ENCODE measurements at regions not wholly inside any gene's neighbourhood (a gene's known extent, or its start where the extent isn't known, plus 50 kb on each side); places are given as distances from the start of the nearest gene placed in this dataset.

GRCh38 chr9:20291201-20291600, 331.1 kb downstream of the MLLT3 start:
- Histone ChIP-seq H3K27me3 (ENCODE audit: low read depth) (no peaks in the 10 kb centered on the region), H3K9me3 (no peaks in the 10 kb centered on the region), H3K4me3 (no peak overlapping the region), H3K36me3 (replicated peaks) (no peaks in the 10 kb centered on the region), H3K4me1 (no peaks in the 10 kb centered on the region)
- in situ Hi-C loops (cut with MboI; ENCODE audit: low sequenced_read_pairs) = no loop called here
- DNase-seq (ENCODE audit: low spot score in 2 of 2) = no peak

- DNase-seq (ENCODE audit: low spot score in 2 of 2) = no peak
- Histone ChIP-seq H3K4me1 (no peaks in the 10 kb centered on the region), H3K36me3 (replicated peaks) (no peaks in the 10 kb centered on the region), H3K4me3 (no peak overlapping the region), H3K9me3 (no peaks in the 10 kb centered on the region), H3K27me3 (ENCODE audit: low read depth) (no peaks in the 10 kb centered on the region)
- in situ Hi-C loops (cut with MboI; ENCODE audit: low sequenced_read_pairs) = no loop called here
These were observed 332.0 kb downstream of the MLLT3 start for GRCh38 chr9:20290257-20290656.

GRCh38 chr9:20289423-20290010, 332.8 kb downstream of the MLLT3 start:
- H3K4me1 ChIP-seq = no peaks in the 10 kb centered on the region
- no peak overlapping the region for H3K4me3 ChIP-seq
- no peaks in the 10 kb centered on the region for H3K27me3 ChIP-seq (ENCODE audit: low read depth)
- in situ Hi-C loops (cut with MboI; ENCODE audit: low sequenced_read_pairs) = no loop called here
- no peak for DNase-seq (ENCODE audit: low spot score in 2 of 2)
- no peaks in the 10 kb centered on the region for H3K9me3 ChIP-seq
- no peaks in the 10 kb centered on the region for H3K36me3 ChIP-seq (replicated peaks)

- no peak overlapping the region for H3K4me3 ChIP-seq
- H3K27me3 ChIP-seq (ENCODE audit: low read depth) = no peaks in the 10 kb centered on the region
These were observed 335.3 kb downstream of the MLLT3 start for GRCh38 chr9:20286969-20287368.

GRCh38 chr9:20286154-20286700, 336.1 kb downstream of the MLLT3 start:
- Histone ChIP-seq H3K4me1 (no peaks in the 10 kb centered on the region), H3K9me3 (no peaks in the 10 kb centered on the region), H3K36me3 (replicated peaks) (no peaks in the 10 kb centered on the region), H3K27me3 (ENCODE audit: low read depth) (no peaks in the 10 kb centered on the region), H3K4me3 (no peak overlapping the region)
- in situ Hi-C loops (cut with MboI; ENCODE audit: low sequenced_read_pairs) = no loop called here
- DNase-seq (ENCODE audit: low spot score in 2 of 2) = no peak

More at GRCh38 chr9:20286969-20287368, 335.3 kb downstream of the MLLT3 start:
- Histone ChIP-seq H3K4me1 (no peaks in the 10 kb centered on the region), H3K36me3 (replicated peaks) (no peaks in the 10 kb centered on the region), H3K9me3 (no peaks in the 10 kb centered on the region)
- DNase-seq (ENCODE audit: low spot score in 2 of 2) = no peak
- in situ Hi-C loops (cut with MboI; ENCODE audit: low sequenced_read_pairs) = no loop called here

- in situ Hi-C loops (cut with MboI; ENCODE audit: low sequenced_read_pairs) = no loop called here
- no peaks in the 10 kb centered on the region for H3K36me3 ChIP-seq (replicated peaks)
These were observed 337.6 kb downstream of the MLLT3 start for GRCh38 chr9:20284601-20285289.

GRCh38 chr9:20280330-20280729, 342.0 kb downstream of the MLLT3 start:
- Histone ChIP-seq H3K9me3 (no peaks in the 10 kb centered on the region), H3K27me3 (ENCODE audit: low read depth) (no peaks in the 10 kb centered on the region), H3K36me3 (replicated peaks) (no peaks in the 10 kb centered on the region), H3K4me1 (no peaks in the 10 kb centered on the region), H3K4me3 (no peak overlapping the region)
- in situ Hi-C loops (cut with MboI; ENCODE audit: low sequenced_read_pairs) = no loop called here
- no peak for DNase-seq (ENCODE audit: low spot score in 2 of 2)

More at GRCh38 chr9:20284601-20285289, 337.6 kb downstream of the MLLT3 start:
- no peak for DNase-seq (ENCODE audit: low spot score in 2 of 2)
- Histone ChIP-seq H3K4me3 (no peak overlapping the region), H3K9me3 (no peaks in the 10 kb centered on the region), H3K4me1 (no peaks in the 10 kb centered on the region), H3K27me3 (ENCODE audit: low read depth) (no peaks in the 10 kb centered on the region)

GRCh38 chr9:20276762-20277161, 345.5 kb downstream of the MLLT3 start:
- H3K36me3 ChIP-seq (replicated peaks) = no peaks in the 10 kb centered on the region
- in situ Hi-C loops (cut with MboI; ENCODE audit: low sequenced_read_pairs) = no loop called here
- H3K4me1 ChIP-seq = no peaks in the 10 kb centered on the region
- no peaks in the 10 kb centered on the region for H3K9me3 ChIP-seq
- H3K27me3 ChIP-seq (ENCODE audit: low read depth) = no peaks in the 10 kb centered on the region
- no peak overlapping the region for H3K4me3 ChIP-seq
- DNase-seq (ENCODE audit: low spot score in 2 of 2) = no peak

GRCh38 chr9:20271723-20272122, 350.6 kb downstream of the MLLT3 start:
- H3K36me3 ChIP-seq (replicated peaks) = no peaks in the 10 kb centered on the region
- H3K4me3 ChIP-seq = no peak overlapping the region
- in situ Hi-C loops (cut with MboI; ENCODE audit: low sequenced_read_pairs) = no loop called here
- no peaks in the 10 kb centered on the region; the same call in 1 of the 2 replicates for H3K27me3 ChIP-seq (ENCODE audit: low read depth)
- H3K4me1 ChIP-seq = no peaks in the 10 kb centered on the region
- H3K9me3 ChIP-seq = no peaks in the 10 kb centered on the region
- no peak for DNase-seq (ENCODE audit: low spot score in 2 of 2)

- Histone ChIP-seq H3K4me3 (no peak overlapping the region), H3K27me3 (ENCODE audit: low read depth) (no peaks in the 10 kb centered on the region; the same call in 1 of the 2 replicates), H3K36me3 (replicated peaks) (no peaks in the 10 kb centered on the region), H3K4me1 (no peaks in the 10 kb centered on the region), H3K9me3 (no peaks in the 10 kb centered on the region)
- in situ Hi-C loops (cut with MboI; ENCODE audit: low sequenced_read_pairs) = no loop called here
- no peak for DNase-seq (ENCODE audit: low spot score in 2 of 2)
These were observed 351.2 kb downstream of the MLLT3 start for GRCh38 chr9:20271096-20271495.

GRCh38 chr9:20270161-20270560, 352.1 kb downstream of the MLLT3 start:
- H3K36me3 ChIP-seq (replicated peaks) = no peaks in the 10 kb centered on the region
- no peak for DNase-seq (ENCODE audit: low spot score in 2 of 2)
- H3K9me3 ChIP-seq = no peaks in the 10 kb centered on the region
- H3K27me3 ChIP-seq (ENCODE audit: low read depth) = no peaks in the 10 kb centered on the region; the same call in 1 of the 2 replicates
- no peak overlapping the region for H3K4me3 ChIP-seq
- in situ Hi-C loops (cut with MboI; ENCODE audit: low sequenced_read_pairs) = no loop called here
- H3K4me1 ChIP-seq = no peaks in the 10 kb centered on the region

GRCh38 chr9:20269620-20270019, 352.7 kb downstream of the MLLT3 start:
- Histone ChIP-seq H3K36me3 (replicated peaks) (no peaks in the 10 kb centered on the region), H3K9me3 (no peaks in the 10 kb centered on the region), H3K4me1 (no peaks in the 10 kb centered on the region), H3K27me3 (ENCODE audit: low read depth) (no peaks in the 10 kb centered on the region; the same call in 1 of the 2 replicates), H3K4me3 (no peak overlapping the region)
- no peak for DNase-seq (ENCODE audit: low spot score in 2 of 2)
- in situ Hi-C loops (cut with MboI; ENCODE audit: low sequenced_read_pairs) = no loop called here

GRCh38 chr9:20264896-20265295, 357.4 kb downstream of the MLLT3 start:
- H3K9me3 ChIP-seq = no peaks in the 10 kb centered on the region
- in situ Hi-C loops (cut with MboI; ENCODE audit: low sequenced_read_pairs) = no loop called here
- no peaks in the 10 kb centered on the region for H3K4me1 ChIP-seq
- H3K4me3 ChIP-seq = no peak overlapping the region
- no peaks in the 10 kb centered on the region for H3K27me3 ChIP-seq (ENCODE audit: low read depth)
- no peaks in the 10 kb centered on the region for H3K36me3 ChIP-seq (replicated peaks)
- no peak for DNase-seq (ENCODE audit: low spot score in 2 of 2)

- Histone ChIP-seq H3K4me1 (no peaks in the 10 kb centered on the region), H3K4me3 (no peak overlapping the region), H3K36me3 (replicated peaks) (no peaks in the 10 kb centered on the region), H3K27me3 (ENCODE audit: low read depth) (no peaks in the 10 kb centered on the region), H3K9me3 (0 out of 2 replicates have a peak, but pooled peaks cover 2% of the 10 kb centered on the region)
- in situ Hi-C loops (cut with MboI; ENCODE audit: low sequenced_read_pairs) = no loop called here
- DNase-seq (ENCODE audit: low spot score in 2 of 2) = no peak
These were observed 359.7 kb downstream of the MLLT3 start for GRCh38 chr9:20262611-20263010.

All from HAP-1 (cell line).